GM21381 (cell line): ENCODE measurements at regions not wholly inside any gene's neighbourhood (a gene's known extent, or its start where the extent isn't known, plus 50 kb on each side); places are given as distances from the start of the nearest gene placed in this dataset.
"Not testable (repeated sequence)": the region's sequence is repeated elsewhere in the genome, so short reads cannot be mapped to it uniquely, and the experiment has no call there.

Experiments used
- ATAC-seq: cut with Tn5 transposase; IDR thresholded peaks from one replicate; pipeline ENCODE4 v1.9.1; 2021; ENCODE audit warnings: mild to moderate bottlenecking, moderate library complexity; ENCODE audit not compliant: unreplicated experiment

- ATAC-seq = not testable (repeated sequence)
Observed at GRCh38 chr11:67779189-67779875, 104.9 kb upstream of the ALDH3B2 start.

DNA sequence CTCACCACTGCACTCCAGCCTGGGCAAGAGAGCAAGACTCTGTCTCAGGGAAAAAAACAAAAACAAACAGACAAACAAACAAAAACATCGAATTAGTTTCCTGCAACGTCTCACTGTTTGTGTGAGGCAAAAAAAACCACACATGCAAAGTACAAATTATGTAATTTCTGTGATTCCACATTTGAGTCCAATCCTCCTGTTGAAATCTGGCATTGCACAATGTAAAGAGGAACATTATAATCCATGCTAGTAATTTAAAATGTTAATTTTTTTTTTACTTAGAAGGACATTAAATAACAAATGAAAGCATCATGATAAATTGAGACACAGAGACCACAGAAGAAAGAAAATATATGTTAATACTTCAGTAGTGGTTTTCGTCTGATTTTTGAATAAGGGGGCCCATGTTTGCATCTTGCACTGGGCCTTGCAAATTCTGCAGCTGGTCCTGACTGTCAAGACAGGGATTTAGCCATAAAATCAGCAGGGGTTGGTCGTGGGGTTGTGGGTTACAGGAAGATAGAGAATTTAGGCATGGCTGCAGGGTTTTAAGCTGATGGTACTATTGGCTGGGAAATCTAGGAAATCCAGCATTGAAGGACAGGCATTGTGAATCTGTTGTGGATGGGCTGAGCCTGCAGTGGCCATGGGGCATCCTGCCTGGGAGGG lies 102.6 kb upstream of the ALDH3B2 start:
- ATAC-seq = no peak

DNA sequence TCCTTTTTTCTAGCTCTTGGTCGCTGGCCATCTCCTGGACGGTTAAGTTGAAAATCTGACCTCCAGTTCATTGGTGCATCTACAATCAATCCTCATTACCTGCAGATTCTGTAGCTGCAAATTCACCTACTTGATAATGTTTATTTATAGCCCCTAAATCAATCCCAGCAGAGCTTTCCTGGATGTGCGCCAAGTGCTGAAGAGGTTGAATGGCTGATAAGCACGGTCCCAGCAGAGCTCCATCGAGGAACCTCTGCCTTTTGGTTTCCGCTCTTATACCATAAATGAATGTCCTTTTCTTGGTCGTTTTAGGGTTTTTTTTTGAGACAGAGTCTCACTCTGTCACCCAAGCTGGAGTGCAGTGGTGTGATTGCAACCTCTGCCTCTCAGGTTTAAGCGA lies 99.8 kb upstream of the ALDH3B2 start:
- ATAC-seq = not testable (repeated sequence)

DNA sequence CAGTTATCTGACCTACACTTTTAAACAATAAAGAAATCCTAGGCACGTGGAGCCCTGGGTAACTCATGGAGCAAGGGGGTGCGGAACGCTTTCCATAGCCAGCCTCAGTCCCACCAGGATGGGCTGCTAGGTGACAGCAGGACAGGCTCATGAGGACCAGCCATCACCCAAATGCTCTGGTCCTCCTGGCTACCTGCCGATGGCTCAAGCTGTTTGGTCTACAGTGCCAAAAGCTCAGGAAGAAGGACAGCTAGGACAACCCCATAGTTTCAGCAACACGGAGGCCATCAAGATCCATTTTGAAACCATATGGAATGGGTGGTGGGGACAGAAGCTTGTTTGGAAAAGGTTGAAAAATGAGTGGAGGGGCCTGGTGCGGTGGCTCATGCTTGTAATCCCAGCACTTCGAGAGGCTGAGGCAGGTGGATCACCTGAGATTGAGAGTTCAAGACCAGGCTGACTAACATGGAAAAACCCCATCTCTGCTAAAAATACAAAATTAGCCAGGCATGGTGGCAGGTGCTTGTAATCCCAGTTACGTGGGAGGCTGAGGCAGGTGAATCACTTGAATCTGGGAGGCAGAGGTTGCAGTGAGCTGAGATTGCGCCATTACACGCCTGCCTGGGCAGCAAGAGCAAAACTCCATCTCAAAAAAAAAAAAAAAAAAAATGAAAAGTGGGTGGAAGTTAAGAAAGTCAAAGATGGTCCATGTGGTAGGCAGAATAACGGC lies 93.7 kb upstream of the ALDH3B2 start:
- not testable (repeated sequence) for ATAC-seq

GRCh38 chr11:67761211-67761610 lies 86.8 kb upstream of the ALDH3B2 start:
- ATAC-seq = not testable (repeated sequence)

- ATAC-seq = not testable (repeated sequence)
Observed at GRCh38 chr11:67759321-67759720, 84.9 kb upstream of the ALDH3B2 start.

GRCh38 chr11:67758467-67758866 lies 84.0 kb upstream of the ALDH3B2 start:
- not testable (repeated sequence) for ATAC-seq

DNA sequence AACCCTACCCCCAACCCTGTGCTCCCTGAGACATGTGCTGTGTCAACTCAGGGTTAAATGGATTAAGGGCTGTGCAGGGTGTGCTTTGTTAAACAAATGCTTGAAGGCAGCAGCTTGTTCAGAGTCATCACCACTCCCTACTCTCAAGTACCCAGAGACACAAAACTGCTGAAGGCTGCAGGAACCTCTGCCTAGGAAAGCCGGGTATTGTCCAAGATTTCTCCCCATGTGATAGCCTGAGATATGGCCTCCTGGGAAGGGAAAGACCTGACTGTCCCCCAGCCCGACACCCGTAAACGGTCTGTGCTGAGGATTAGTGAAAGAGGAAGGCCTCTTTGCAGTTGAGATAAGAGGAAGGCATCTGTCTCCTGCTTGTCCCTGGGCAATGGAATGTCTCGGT lies 83.6 kb upstream of the ALDH3B2 start:
- ATAC-seq = not testable (repeated sequence)

- ATAC-seq = not testable (repeated sequence)
Observed at GRCh38 chr11:67753820-67754219, 79.4 kb upstream of the ALDH3B2 start.

DNA sequence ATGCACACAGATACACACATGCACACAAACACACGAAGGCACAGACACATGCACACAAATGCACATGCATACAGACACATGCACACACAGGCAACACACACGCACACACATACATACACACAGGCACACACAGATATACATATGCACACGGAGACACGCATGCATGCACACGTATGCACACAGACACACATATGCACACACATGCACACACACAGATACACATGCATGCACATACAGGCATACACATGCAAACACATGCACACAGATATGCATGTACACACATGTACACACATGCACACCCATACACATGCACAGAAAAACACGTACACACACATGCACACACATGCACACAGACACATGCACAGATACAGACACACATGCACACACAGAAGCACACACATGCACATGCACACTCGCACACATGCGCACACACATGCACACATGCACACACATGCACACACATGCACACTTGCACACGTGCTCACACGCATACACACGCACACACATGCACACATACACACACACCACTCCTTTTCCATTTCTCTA lies 70.8 kb upstream of the ALDH3B2 start:
- ATAC-seq = no peak

- ATAC-seq = not testable (repeated sequence)
Observed at GRCh38 chr11:67744231-67744630, 69.8 kb upstream of the ALDH3B2 start.

GRCh38 chr11:67738231-67738630 lies 63.8 kb upstream of the ALDH3B2 start:
- not testable (repeated sequence) for ATAC-seq

- ATAC-seq = not testable (repeated sequence)
Observed at GRCh38 chr11:67737562-67738080, 63.2 kb upstream of the ALDH3B2 start.

- ATAC-seq = no peak
Observed at GRCh38 chr11:67732045-67732787, 57.8 kb upstream of the ALDH3B2 start.

- ATAC-seq = no peak
Observed at GRCh38 chr11:67731583-67731982, 57.2 kb upstream of the ALDH3B2 start.

GRCh38 chr11:67728163-67728571 lies 53.7 kb upstream of the ALDH3B2 start:
- ATAC-seq = not testable (repeated sequence)

DNA sequence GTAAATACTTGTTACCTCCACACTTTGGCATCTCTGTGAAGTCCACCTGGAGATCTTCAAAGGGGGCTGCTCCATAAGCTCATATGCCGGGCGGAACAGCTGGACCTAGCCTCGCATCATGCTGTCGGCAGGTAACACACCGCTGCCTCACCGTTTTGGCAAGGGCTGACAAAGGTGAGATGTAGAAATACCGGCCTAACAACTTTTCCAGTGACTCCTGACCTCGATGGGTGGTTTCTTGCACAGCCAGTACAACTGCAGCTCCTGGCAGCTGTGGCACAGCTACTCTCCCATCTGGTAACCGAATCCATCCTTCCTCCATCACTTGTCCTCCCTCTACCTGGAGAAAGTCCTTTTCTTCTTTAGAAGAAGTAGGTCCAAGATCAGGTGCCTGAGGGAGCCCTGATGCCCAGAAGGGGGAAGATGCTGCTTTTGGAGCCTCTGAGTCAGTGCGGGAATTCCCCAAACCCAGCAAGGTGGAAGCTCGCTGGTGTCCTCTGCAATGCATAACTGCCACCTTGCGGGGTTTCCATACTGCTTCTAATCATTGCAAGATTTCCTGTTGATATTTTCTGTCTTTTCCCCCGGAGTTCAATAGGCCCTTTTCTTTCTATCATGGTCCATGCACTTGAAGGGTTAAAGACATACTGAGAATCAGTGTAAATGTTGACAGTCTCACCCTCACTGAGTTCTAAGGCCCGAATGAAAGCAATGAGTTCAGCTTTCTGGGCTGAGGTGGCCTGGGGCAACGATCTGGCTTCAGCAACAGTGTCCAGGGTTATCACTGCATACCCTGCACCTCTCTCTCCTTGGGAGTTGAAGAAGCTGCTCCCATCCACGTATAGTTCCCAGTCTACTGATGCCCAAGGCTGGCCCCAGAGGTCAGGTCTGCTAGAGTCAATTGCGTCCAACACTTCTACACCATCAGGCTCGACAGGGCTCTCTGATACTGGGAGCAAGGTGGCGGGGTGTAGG lies 52.9 kb upstream of the ALDH3B2 start:
- not testable (repeated sequence) for ATAC-seq
